Common myeloid progenitor, CD34-positive (primary cell): ENCODE measurements at regions not wholly inside any gene's neighbourhood (a gene's known extent, or its start where the extent isn't known, plus 50 kb on each side); places are given as distances from the start of the nearest gene placed in this dataset.

Experiments
- CTCF ChIA-PET: fragments of 350-600 bp; sonication (Branson Sonifier 250); formaldehyde crosslinking; loops from one replicate; lab custom pipeline; 2021; ENCODE audit warnings: antibody characterized with exemption; lab: Charles Lee
- POLR2A ChIA-PET: fragments of 350-600 bp; sonication (Branson Sonifier 250); formaldehyde crosslinking; loops from one replicate; lab custom pipeline; 2021; ENCODE audit warnings: antibody characterized with exemption; lab: Charles Lee
- DNase-seq, 3 donors: peaks; one replicate each; pipeline versions ENCODE4 v3.0.0 to v3.0.0-alpha.2; 2013
- H3K27ac ChIP-seq, 2 experiments: 1 replicate in 1 of 2; 2 replicates in 1 of 2; pipeline ENCODE4 v1.7.0; 2013; ENCODE audit warnings: inconsistent platforms in 2 of 2, low read length in 2 of 2, mild to moderate bottlenecking in 2 of 2, low read depth in 1 of 2, moderate library complexity in 1 of 2; ENCODE audit not compliant: severe bottlenecking in 2 of 2, insufficient read depth in 1 of 2, poor library complexity in 1 of 2
- H3K27me3 ChIP-seq, 5 experiments: replicated peaks in 2 of 5; 1 replicate in 3 of 5; 2 replicates in 2 of 5; pipeline versions ENCODE4 v1.6.1 to v1.7.0; 2013; ENCODE audit warnings: low read length in 4 of 5, mild to moderate bottlenecking in 2 of 5, moderate library complexity in 2 of 5, inconsistent platforms in 1 of 5; ENCODE audit not compliant: insufficient read depth in 5 of 5, control insufficient read depth in 4 of 5
- H3K36me3 ChIP-seq, 4 experiments: 1 replicate in 2 of 4; 2 replicates in 2 of 4; pipeline versions ENCODE4 v1.6.1 to v1.7.0; 2013; ENCODE audit warnings: low read length in 3 of 4, control low read depth in 1 of 4, mild to moderate bottlenecking in 1 of 4; ENCODE audit not compliant: control insufficient read depth in 4 of 4, insufficient read depth in 4 of 4
- H3K4me1 ChIP-seq, 4 experiments: 1 replicate in 3 of 4; 2 replicates in 1 of 4; pipeline versions ENCODE4 v1.6.1 to v1.7.1; 2013; ENCODE audit warnings: low read length in 3 of 4, mild to moderate bottlenecking in 3 of 4, control low read depth in 1 of 4, inconsistent platforms in 1 of 4, moderate library complexity in 1 of 4; ENCODE audit not compliant: control insufficient read depth in 4 of 4, insufficient read depth in 4 of 4; ENCODE audit errors: control extremely low read depth in 1 of 4
- H3K4me3 ChIP-seq, 7 experiments: 1 replicate in 4 of 7; 2 replicates in 3 of 7; pipeline versions ENCODE4 v1.5.1 to v1.7.0; 2013; ENCODE audit warnings: mild to moderate bottlenecking in 7 of 7, low read length in 6 of 7, moderate library complexity in 6 of 7, inconsistent platforms in 2 of 7, low read depth in 2 of 7, control low read depth in 1 of 7; ENCODE audit not compliant: insufficient read depth in 4 of 7, control insufficient read depth in 1 of 7; ENCODE audit errors: extremely low read depth in 1 of 7
- H3K9me3 ChIP-seq, 5 experiments: 1 replicate in 4 of 5; 2 replicates in 1 of 5; pipeline versions ENCODE4 v1.6.1 to v1.7.1; 2013; ENCODE audit warnings: low read length in 4 of 5, mild to moderate bottlenecking in 2 of 5, inconsistent platforms in 1 of 5, low read depth in 1 of 5, moderate library complexity in 1 of 5; ENCODE audit not compliant: control insufficient read depth in 4 of 5, insufficient read depth in 2 of 5; ENCODE audit errors: control extremely low read depth in 1 of 5
- WGBS: methylation state at CpG from one replicate; pipeline ENCODE4 v1.1.5; 2013; ENCODE audit not compliant: insufficient coverage; 5-methylcytosine and 5-hydroxymethylcytosine counted together

DNA sequence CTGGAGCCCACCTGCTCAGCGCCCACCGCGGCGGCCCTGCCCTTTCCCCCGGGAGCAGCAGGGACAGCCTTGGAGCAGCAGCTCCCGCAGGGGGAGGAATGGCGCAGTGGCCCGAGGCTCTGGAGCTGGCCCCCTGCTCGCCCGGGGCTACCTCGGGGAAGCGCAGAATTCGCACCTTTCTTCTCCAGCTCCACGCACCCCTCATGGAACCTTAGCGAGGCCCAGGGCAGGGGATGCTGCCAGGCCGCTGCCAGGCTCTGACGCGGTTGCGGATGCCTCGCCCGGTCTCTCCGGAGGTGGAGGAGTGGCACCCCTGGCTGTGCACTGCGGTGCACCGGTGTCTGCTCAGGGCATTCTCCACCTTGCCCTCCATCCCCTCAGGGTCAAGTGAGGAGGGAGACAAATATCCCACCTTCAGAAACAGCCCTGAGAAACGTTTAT lies 84.9 kb upstream of the MKI67 start:
- ChIA-PET POLR2A (no interaction called here), CTCF (interaction anchor here (0.9 to 3.5 kb wide), 14 partner anchors 12 to 1765 kb away, joined by 3 to 30 read pairs (median 4); no protein-coding TSS in a partner anchor)
- peaks cover 0 to 20% (median 6%) of the 10 kb centered on the region in 5 experiments for H3K27me3 ChIP-seq
- WGBS, result 70% methylated on average over 21 of the region's 25 CpGs
- H3K4me3 ChIP-seq, result peak overlapping the region in 5 of 7 experiments; percentile 61 to 84 (median 73)
- no peak overlapping the region for H3K27ac ChIP-seq
- H3K4me1 ChIP-seq, result peaks cover 0 to 13% (median 9%) of the 10 kb centered on the region in 4 experiments
- no peak for DNase-seq
- no peaks in the 10 kb centered on the region for H3K36me3 ChIP-seq
- no peaks in the 10 kb centered on the region for H3K9me3 ChIP-seq

- Histone ChIP-seq H3K4me3 (peak overlapping the region; percentile 29 to 73 (median 48)), H3K9me3 (no peaks in the 10 kb centered on the region), H3K36me3 (no peaks in the 10 kb centered on the region), H3K27me3 (peaks cover 0 to 11% (median 6%) of the 10 kb centered on the region in 5 experiments), H3K4me1 (peaks cover 0 to 13% (median 10%) of the 10 kb centered on the region in 4 experiments), H3K27ac (no peak overlapping the region)
- ChIA-PET CTCF (interaction anchor here (0.6 to 3.5 kb wide), 25 partner anchors 11 to 1763 kb away, joined by 3 to 30 read pairs (median 4); no protein-coding TSS in a partner anchor), POLR2A (no interaction called here)
- WGBS, result 19% methylated on average over 28 of the region's 32 CpGs
- DNase-seq, result peak; percentile 85 to 87 (median 87)
Measured at GRCh38 chr10:128211953-128212727, 85.9 kb upstream of the MKI67 start.

- peaks cover 0 to 17% (median 12%) of the 10 kb centered on the region in 4 experiments for H3K4me1 ChIP-seq
- ChIA-PET POLR2A (no interaction called here), CTCF (interaction anchor here (1.2 to 3.5 kb wide), 10 partner anchors 10 to 55 kb away, joined by 3 to 30 read pairs (median 6); no protein-coding TSS in a partner anchor)
- no peaks in the 10 kb centered on the region for H3K36me3 ChIP-seq
- DNase-seq, result no peak
- H3K27me3 ChIP-seq, result peaks cover 0 to 6% (median 4%) of the 10 kb centered on the region in 5 experiments
- H3K27ac ChIP-seq, result no peak overlapping the region
- no peaks in the 10 kb centered on the region for H3K9me3 ChIP-seq
- no peak overlapping the region for H3K4me3 ChIP-seq
- WGBS, result 93% methylated on average over 5 of the region's 7 CpGs
Measured at GRCh38 chr10:128213156-128213555, 86.9 kb upstream of the MKI67 start.

DNA sequence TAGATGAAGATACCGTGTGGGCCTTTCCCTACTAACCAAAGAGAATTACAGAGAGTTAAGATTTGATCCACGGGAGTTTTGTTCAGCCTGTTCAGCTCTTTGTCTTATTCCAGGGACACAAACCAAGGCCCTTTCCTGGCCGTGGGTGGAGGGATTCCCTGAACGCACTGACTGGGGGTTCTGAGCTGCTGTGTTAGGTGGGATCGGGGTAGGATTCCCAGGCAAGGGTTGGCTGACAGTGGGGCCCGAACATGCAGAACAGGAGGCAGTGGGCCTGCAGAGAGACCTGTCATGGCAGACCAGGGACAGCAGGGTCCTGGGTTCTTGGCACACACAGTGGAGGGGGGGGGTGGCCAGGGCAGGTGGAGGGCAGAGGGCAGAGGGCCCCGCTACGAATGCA lies 89.5 kb upstream of the MKI67 start:
- no peak for DNase-seq
- CTCF ChIA-PET, result interaction anchor here (1.0 kb wide), 1 partner anchor 48 kb away, joined by 3 read pairs; no protein-coding TSS in a partner anchor
- H3K4me3 ChIP-seq, result no peak overlapping the region
- H3K27ac ChIP-seq, result no peak overlapping the region
- H3K9me3 ChIP-seq, result no peaks in the 10 kb centered on the region
- WGBS, result 96% methylated on average over 4 of the region's 8 CpGs
- H3K36me3 ChIP-seq, result no peaks in the 10 kb centered on the region
- H3K27me3 ChIP-seq, result no peaks in the 10 kb centered on the region
- POLR2A ChIA-PET, result no interaction called here
- peaks cover 0 to 20% (median 10%) of the 10 kb centered on the region in 4 experiments for H3K4me1 ChIP-seq

- no peaks in the 10 kb centered on the region for H3K36me3 ChIP-seq
- H3K27ac ChIP-seq, result no peak overlapping the region
- H3K9me3 ChIP-seq, result no peaks in the 10 kb centered on the region
- no peak overlapping the region for H3K4me3 ChIP-seq
- 100% methylated on average over 2 of the region's 7 CpGs for WGBS
- no peak for DNase-seq
- H3K4me1 ChIP-seq, result peaks cover 3 to 29% (median 10%) of the 10 kb centered on the region in 4 experiments
- H3K27me3 ChIP-seq, result no peaks in the 10 kb centered on the region
- CTCF ChIA-PET, result no interaction called here
- POLR2A ChIA-PET, result no interaction called here
Measured at GRCh38 chr10:128217136-128217535, 90.9 kb upstream of the MKI67 start.

DNA sequence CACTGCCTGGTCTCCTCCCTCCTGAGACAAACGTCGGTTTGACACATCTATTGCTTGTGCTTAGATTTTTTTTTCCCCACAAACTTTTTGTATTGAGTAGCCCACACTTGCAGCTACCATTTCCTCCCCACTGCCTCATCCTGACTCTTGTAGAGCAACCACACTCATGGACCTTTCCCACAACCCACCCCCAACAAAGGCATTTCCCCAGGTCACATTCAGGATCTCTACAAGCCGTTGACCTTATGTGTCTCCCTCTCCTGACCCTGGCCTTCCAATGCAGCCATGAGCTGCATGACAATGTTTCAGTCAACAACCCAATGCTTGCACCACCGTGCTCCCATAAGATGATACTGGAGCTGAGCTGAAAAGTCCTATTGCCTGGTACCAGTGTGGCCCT lies 91.9 kb upstream of the MKI67 start:
- H3K36me3 ChIP-seq, result no peaks in the 10 kb centered on the region
- H3K27me3 ChIP-seq, result no peaks in the 10 kb centered on the region
- CTCF ChIA-PET, result interaction anchor here (0.8 to 1.0 kb wide), 2 partner anchors 9 kb away, joined by 3 to 5 read pairs; no protein-coding TSS in a partner anchor
- POLR2A ChIA-PET, result no interaction called here
- peaks cover 3 to 30% (median 9%) of the 10 kb centered on the region in 4 experiments for H3K4me1 ChIP-seq
- no peaks in the 10 kb centered on the region for H3K9me3 ChIP-seq
- 96% methylated on average over 4 of the region's 4 CpGs for WGBS
- H3K4me3 ChIP-seq, result no peak overlapping the region
- no peak overlapping the region for H3K27ac ChIP-seq
- DNase-seq, result no peak

- POLR2A ChIA-PET, result no interaction called here
- H3K9me3 ChIP-seq, result no peaks in the 10 kb centered on the region
- no peaks in the 10 kb centered on the region for H3K36me3 ChIP-seq
- WGBS, result no CpG with 5 or more reads among the region's 1 CpG
- CTCF ChIA-PET, result interaction anchor here (1.0 kb wide), 1 partner anchor 10 kb away, joined by 5 read pairs; no protein-coding TSS in a partner anchor
- peaks cover 3 to 30% (median 9%) of the 10 kb centered on the region in 4 experiments for H3K4me1 ChIP-seq
- H3K4me3 ChIP-seq, result no peak overlapping the region
- H3K27me3 ChIP-seq, result no peaks in the 10 kb centered on the region
- H3K27ac ChIP-seq, result no peak overlapping the region
- DNase-seq, result peak in 1 of 3 donors; percentile 7
Measured at GRCh38 chr10:128219295-128219694, 93.1 kb upstream of the MKI67 start.
